Thoracic aorta (tissue), 2 donors: ENCODE measurements at regions not wholly inside any gene's neighbourhood (a gene's known extent, or its start where the extent isn't known, plus 50 kb on each side); places are given as distances from the start of the nearest gene placed in this dataset.

Experiments used
- ATAC-seq: fragments of 150-250 bp; one replicate; pipeline ENCODE4 v1.8.0; 2017; ENCODE audit warnings: low read depth; ENCODE audit not compliant: insufficient number of reproducible peaks, low FRiP score
- DNase-seq: peaks from one replicate; pipeline ENCODE4 v3.0.0-alpha.2; 2020; ENCODE audit warnings: low spot score
- H3K27ac ChIP-seq, 2 donors: fragments of 200-600 bp; sonication (generic); 1 replicate in 1 of 2; 2 replicates in 1 of 2; pipeline ENCODE4 v1.5.1; 2016; ENCODE audit warnings: mild to moderate bottlenecking in 2 of 2, moderate library complexity in 2 of 2
- H3K27me3 ChIP-seq: fragments of 200-600 bp; sonication (generic); replicated peaks from 2 replicates; pipeline ENCODE4 v1.6.0; 2016; ENCODE audit warnings: mild to moderate bottlenecking; ENCODE audit not compliant: insufficient read depth
- H3K36me3 ChIP-seq: fragments of 200-600 bp; sonication (generic); one replicate; pipeline ENCODE4 v1.5.1; 2016
- H3K4me1 ChIP-seq, 2 donors: fragments of 200-600 bp; sonication (generic); 1 replicate in 1 of 2; 2 replicates in 1 of 2; pipeline versions ENCODE4 v1.5.1 to v1.6.0; 2016; ENCODE audit warnings: low read depth in 2 of 2, mild to moderate bottlenecking in 1 of 2; ENCODE audit not compliant: control insufficient read depth in 1 of 2
- H3K4me3 ChIP-seq: fragments of 200-600 bp; sonication (generic); 2 replicates; pipeline ENCODE4 v1.5.1; 2016; ENCODE audit warnings: mild to moderate bottlenecking
- H3K9me3 ChIP-seq: fragments of 200-600 bp; sonication (generic); 2 replicates; pipeline ENCODE4 v1.5.1; 2016
- TF ChIP-seq, protein P1 (sequence below): fragments of 200-600 bp; sonication (generic); IDR thresholded peaks from one replicate; pipeline ENCODE4 v1.5.1; 2019; ENCODE audit warnings: antibody characterized with exemption

DNA sequence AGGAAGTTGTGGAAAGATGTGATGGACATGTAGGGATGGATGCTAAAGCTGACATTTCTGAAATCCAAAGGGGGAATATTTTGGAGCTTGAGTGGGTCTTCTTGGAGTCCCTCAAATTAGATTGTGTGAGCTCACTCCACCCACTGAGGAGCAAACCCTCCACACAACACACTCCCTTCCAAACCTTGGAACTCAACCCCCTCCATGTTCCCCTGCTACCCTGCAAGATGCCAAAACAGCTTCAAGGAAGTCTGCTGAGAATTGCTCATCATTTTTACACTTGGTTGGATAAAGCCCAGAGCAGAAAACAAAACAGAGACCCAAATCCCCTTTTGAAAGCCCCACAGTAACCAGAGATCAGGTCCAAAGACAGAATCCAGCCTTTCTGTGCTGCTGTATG lies 103.3 kb upstream of the ERCC4 start:
- no peak for ATAC-seq
- H3K27me3 ChIP-seq, result no peaks in the 10 kb centered on the region

DNA sequence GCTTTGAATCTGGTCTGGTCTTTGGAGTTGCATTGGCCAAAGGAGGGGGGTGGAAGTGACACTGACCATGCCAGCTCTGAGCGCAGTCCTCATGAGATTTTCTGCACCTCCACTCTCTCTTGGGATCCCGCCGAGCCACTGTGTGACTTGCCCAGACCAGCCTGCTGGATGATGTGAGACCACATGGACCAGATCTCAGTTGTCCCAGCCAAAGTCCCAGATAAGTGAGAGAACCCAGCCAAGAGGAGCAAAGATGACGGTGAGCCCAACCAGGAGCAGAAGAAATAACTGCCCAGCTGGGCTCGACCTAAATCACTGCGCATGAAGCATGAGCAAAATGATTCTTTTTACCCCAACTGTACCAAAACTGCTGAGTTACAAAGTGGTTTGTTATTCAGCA lies 96.5 kb upstream of the ERCC4 start:
- Histone ChIP-seq H3K9me3 (no peaks in the 10 kb centered on the region), H3K4me3 (no peak overlapping the region), H3K27me3 (no peaks in the 10 kb centered on the region), H3K27ac (peak overlapping the region in 1 of 2 donors; percentile 13), H3K4me1 (peaks cover 15 to 21% of the 10 kb centered on the region in 2 donors), H3K36me3 (no peaks in the 10 kb centered on the region)
- ATAC-seq, result no peak
- TF ChIP-seq, protein P1, sequence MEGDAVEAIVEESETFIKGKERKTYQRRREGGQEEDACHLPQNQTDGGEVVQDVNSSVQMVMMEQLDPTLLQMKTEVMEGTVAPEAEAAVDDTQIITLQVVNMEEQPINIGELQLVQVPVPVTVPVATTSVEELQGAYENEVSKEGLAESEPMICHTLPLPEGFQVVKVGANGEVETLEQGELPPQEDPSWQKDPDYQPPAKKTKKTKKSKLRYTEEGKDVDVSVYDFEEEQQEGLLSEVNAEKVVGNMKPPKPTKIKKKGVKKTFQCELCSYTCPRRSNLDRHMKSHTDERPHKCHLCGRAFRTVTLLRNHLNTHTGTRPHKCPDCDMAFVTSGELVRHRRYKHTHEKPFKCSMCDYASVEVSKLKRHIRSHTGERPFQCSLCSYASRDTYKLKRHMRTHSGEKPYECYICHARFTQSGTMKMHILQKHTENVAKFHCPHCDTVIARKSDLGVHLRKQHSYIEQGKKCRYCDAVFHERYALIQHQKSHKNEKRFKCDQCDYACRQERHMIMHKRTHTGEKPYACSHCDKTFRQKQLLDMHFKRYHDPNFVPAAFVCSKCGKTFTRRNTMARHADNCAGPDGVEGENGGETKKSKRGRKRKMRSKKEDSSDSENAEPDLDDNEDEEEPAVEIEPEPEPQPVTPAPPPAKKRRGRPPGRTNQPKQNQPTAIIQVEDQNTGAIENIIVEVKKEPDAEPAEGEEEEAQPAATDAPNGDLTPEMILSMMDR, result no peak
- DNase-seq, result no peak

More for the DNA sequence above, 103.3 kb upstream of the ERCC4 start:
- Histone ChIP-seq H3K4me1 (no peaks in the 10 kb centered on the region), H3K9me3 (no peaks in the 10 kb centered on the region), H3K36me3 (no peaks in the 10 kb centered on the region), H3K27ac (no peak overlapping the region), H3K4me3 (no peak overlapping the region)
- TF ChIP-seq, protein P1, result no peak
- DNase-seq, result no peak

DNA sequence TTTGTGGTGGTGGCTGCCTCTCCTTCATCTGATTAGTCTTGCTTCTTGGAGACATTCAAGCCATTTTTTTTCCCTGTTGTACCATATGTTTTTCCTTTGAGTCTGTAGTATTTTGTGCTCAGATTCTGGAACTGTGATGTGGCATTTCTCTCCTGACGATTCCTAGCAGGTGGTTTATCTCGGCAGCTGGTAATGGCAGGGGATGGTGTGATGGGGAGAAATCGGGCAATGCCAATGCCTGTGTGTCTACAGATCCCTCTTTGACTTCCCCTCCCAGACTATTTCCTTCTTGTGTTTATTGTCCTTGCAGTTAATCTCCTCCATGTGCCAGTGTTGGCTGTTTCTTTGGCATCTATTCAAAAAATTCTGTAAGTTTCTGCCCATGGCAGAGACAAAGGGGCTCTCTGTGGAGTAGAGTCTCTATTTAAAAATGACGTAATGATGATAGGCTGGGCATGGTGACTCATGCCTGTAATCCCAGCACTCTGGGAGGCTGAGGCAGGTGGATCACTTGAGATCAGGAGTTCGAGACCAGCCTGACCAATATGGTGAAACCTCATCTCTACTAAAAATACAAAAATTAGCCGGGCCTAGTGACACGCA lies 90.2 kb upstream of the ERCC4 start:
- no peaks in the 10 kb centered on the region for H3K27me3 ChIP-seq
- no peak overlapping the region for H3K4me3 ChIP-seq
- TF ChIP-seq, protein P1, result no peak
- H3K4me1 ChIP-seq, result peaks cover 2 to 25% of the 10 kb centered on the region in 2 donors
- no peak for DNase-seq
- H3K27ac ChIP-seq, result no peak overlapping the region
- no peaks in the 10 kb centered on the region for H3K36me3 ChIP-seq
- no peaks in the 10 kb centered on the region for H3K9me3 ChIP-seq
- no peak for ATAC-seq

DNA sequence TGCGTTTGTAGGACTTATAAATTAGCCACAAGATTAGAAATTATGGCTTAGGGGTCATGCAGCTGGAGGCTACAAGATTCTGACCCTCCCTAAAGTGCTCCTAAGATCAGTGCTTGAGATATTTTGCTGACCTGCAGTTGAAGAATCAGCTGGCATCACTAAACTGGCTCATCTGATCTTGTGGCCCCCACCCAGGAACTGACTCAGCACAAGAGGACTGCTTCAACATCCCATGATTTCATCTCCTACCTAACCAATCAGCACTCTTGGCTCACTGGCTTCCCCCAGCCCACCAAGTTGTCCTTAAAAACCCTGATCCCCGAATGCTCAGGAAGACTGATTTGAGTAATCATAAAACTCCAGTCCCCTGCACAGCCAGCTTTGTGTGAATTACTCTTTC lies 86.4 kb upstream of the ERCC4 start:
- Histone ChIP-seq H3K4me3 (no peak overlapping the region), H3K36me3 (no peaks in the 10 kb centered on the region), H3K9me3 (no peaks in the 10 kb centered on the region), H3K4me1 (peaks cover 0 to 37% of the 10 kb centered on the region in 2 donors), H3K27me3 (no peaks in the 10 kb centered on the region), H3K27ac (no peak overlapping the region)
- TF ChIP-seq, protein P1, result no peak
- ATAC-seq (no peak), DNase-seq (no peak)

DNA sequence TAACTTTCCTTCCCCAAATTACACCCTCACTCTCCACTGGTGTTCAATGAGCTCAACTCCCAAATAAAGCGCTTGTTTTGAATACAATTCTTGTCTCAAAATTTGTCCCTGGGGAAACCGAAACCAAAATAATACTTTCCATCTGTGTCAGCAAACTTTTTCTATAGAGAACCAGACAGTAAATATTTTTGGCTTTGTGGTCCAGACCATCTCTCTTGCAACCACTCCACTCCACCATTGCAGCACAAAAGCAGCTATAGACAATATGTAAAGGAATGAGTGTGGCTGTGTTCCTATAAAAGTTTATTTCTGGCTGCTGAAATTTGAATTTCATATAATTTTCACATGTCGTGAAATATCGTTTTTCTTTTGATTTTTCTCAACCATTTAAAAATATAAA lies 84.6 kb upstream of the ERCC4 start:
- Histone ChIP-seq H3K27ac (peak overlapping the region in 1 of 2 donors; percentile 23), H3K4me1 (peaks cover 0 to 30% of the 10 kb centered on the region in 2 donors), H3K36me3 (no peaks in the 10 kb centered on the region), H3K4me3 (peak overlapping the region; percentile 43), H3K9me3 (no peaks in the 10 kb centered on the region), H3K27me3 (no peaks in the 10 kb centered on the region)
- ATAC-seq, result no peak
- TF ChIP-seq, protein P1, result no peak
- DNase-seq, result no peak
